Nephron (organoid): ENCODE measurements at regions not wholly inside any gene's neighbourhood (a gene's known extent, or its start where the extent isn't known, plus 50 kb on each side); places are given as distances from the start of the nearest gene placed in this dataset.
"Not testable (repeated sequence)": the region's sequence is repeated elsewhere in the genome, so short reads cannot be mapped to it uniquely, and the experiment has no call there.

Experiments
- H3K27ac Mint-ChIP-seq, 3 experiments: 2 replicates each; pipeline ENCODE4 v1.8.0; 2020; ENCODE audit warnings: mixed read lengths in 3 of 3, mild to moderate bottlenecking in 2 of 3, moderate library complexity in 1 of 3
- H3K27me3 Mint-ChIP-seq: 2 replicates; pipeline ENCODE4 v1.8.0; 2021; ENCODE audit warnings: low read depth, mild to moderate bottlenecking, moderate library complexity, mixed read lengths
- H3K36me3 Mint-ChIP-seq: 2 replicates; pipeline ENCODE4 v1.8.0; 2020; ENCODE audit warnings: low read depth, mixed read lengths
- H3K4me1 Mint-ChIP-seq: 2 replicates; pipeline ENCODE4 v1.8.0; 2020; ENCODE audit warnings: mixed read lengths
- H3K4me3 Mint-ChIP-seq, 3 experiments: 2 replicates each; pipeline ENCODE4 v1.8.0; 2020; ENCODE audit warnings: mild to moderate bottlenecking in 3 of 3, mixed read lengths in 3 of 3, moderate library complexity in 2 of 3
- H3K9me3 Mint-ChIP-seq: 2 replicates; pipeline ENCODE4 v1.8.0; 2020; ENCODE audit warnings: mixed read lengths
- TF ChIP-seq, protein P1 (sequence below), 3 experiments: fragments of 200-600 bp; sonication (generic); IDR thresholded peaks; one replicate each; pipeline ENCODE4 v1.5.0; 2021; ENCODE audit warnings: antibody characterized with exemption in 3 of 3; ENCODE audit not compliant: unreplicated experiment in 3 of 3

- Mint-ChIP-seq H3K27me3 (no peaks in the 10 kb centered on the region), H3K36me3 (peaks cover 31% of the 10 kb centered on the region), H3K4me1 (no peaks in the 10 kb centered on the region), H3K9me3 (peaks cover 73% of the 10 kb centered on the region), H3K4me3 (no peak overlapping the region), H3K27ac (no peak overlapping the region)
- TF ChIP-seq, protein P1, sequence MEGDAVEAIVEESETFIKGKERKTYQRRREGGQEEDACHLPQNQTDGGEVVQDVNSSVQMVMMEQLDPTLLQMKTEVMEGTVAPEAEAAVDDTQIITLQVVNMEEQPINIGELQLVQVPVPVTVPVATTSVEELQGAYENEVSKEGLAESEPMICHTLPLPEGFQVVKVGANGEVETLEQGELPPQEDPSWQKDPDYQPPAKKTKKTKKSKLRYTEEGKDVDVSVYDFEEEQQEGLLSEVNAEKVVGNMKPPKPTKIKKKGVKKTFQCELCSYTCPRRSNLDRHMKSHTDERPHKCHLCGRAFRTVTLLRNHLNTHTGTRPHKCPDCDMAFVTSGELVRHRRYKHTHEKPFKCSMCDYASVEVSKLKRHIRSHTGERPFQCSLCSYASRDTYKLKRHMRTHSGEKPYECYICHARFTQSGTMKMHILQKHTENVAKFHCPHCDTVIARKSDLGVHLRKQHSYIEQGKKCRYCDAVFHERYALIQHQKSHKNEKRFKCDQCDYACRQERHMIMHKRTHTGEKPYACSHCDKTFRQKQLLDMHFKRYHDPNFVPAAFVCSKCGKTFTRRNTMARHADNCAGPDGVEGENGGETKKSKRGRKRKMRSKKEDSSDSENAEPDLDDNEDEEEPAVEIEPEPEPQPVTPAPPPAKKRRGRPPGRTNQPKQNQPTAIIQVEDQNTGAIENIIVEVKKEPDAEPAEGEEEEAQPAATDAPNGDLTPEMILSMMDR (IDR thresholded peaks at IDR 0.05; ENCODE audit: unreplicated experiment in 3 of 3): no peak
These were observed 1529.3 kb upstream of the TPTE start for GRCh38 chr21:8991968-8992621.

DNA sequence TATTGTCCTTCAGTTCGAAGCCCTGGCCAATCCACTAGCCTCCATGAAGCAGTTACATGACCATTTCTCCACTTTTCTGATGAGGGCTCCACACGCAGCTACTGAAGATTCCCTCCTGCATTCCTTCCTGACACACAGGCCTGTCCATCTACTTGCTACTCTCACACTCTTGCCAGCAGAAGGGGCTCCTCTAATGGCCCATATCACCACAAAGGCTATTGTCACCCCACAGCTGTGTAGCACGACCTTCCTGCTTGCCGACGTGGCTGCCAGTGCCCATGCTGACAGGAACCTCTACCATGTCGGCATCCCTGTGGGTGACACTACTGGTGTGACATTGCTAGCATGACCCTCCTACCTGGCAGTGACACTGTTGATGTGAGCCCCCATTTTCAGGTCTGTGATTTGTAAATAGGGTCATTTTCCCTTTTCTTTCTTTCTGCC, 1528.6 kb upstream of the TPTE start:
- peaks cover 31% of the 10 kb centered on the region for H3K36me3 Mint-ChIP-seq
- no peaks in the 10 kb centered on the region for H3K4me1 Mint-ChIP-seq
- TF ChIP-seq, protein P1 (IDR thresholded peaks at IDR 0.05; ENCODE audit: unreplicated experiment in 3 of 3): no peak
- H3K27me3 Mint-ChIP-seq: no peaks in the 10 kb centered on the region
- H3K4me3 Mint-ChIP-seq: no peak overlapping the region
- H3K9me3 Mint-ChIP-seq: peaks cover 78% of the 10 kb centered on the region
- H3K27ac Mint-ChIP-seq: no peak overlapping the region

GRCh38 chr21:8993284-8993942, 1528.0 kb upstream of the TPTE start:
- TF ChIP-seq, protein P1 (IDR thresholded peaks at IDR 0.05; ENCODE audit: unreplicated experiment in 3 of 3): no peak
- peaks cover 82% of the 10 kb centered on the region for H3K9me3 Mint-ChIP-seq
- H3K4me1 Mint-ChIP-seq: no peaks in the 10 kb centered on the region
- H3K4me3 Mint-ChIP-seq: no peak overlapping the region
- H3K27ac Mint-ChIP-seq: no peak overlapping the region
- no peaks in the 10 kb centered on the region for H3K27me3 Mint-ChIP-seq
- peaks cover 31% of the 10 kb centered on the region for H3K36me3 Mint-ChIP-seq

- Mint-ChIP-seq H3K4me3 (no peak overlapping the region), H3K27ac (no peak overlapping the region), H3K36me3 (peaks cover 31% of the 10 kb centered on the region), H3K4me1 (no peaks in the 10 kb centered on the region), H3K9me3 (peaks cover 82% of the 10 kb centered on the region), H3K27me3 (no peaks in the 10 kb centered on the region)
- TF ChIP-seq, protein P1 (IDR thresholded peaks at IDR 0.05; ENCODE audit: unreplicated experiment in 3 of 3): no peak
These were observed 1527.3 kb upstream of the TPTE start for GRCh38 chr21:8993943-8994639.

GRCh38 chr21:8994640-8995511, 1526.5 kb upstream of the TPTE start:
- H3K4me1 Mint-ChIP-seq: no peaks in the 10 kb centered on the region
- no peak overlapping the region for H3K27ac Mint-ChIP-seq
- peaks cover 80% of the 10 kb centered on the region for H3K9me3 Mint-ChIP-seq
- H3K4me3 Mint-ChIP-seq: no peak overlapping the region
- H3K27me3 Mint-ChIP-seq: no peaks in the 10 kb centered on the region
- peaks cover 31% of the 10 kb centered on the region for H3K36me3 Mint-ChIP-seq
- TF ChIP-seq, protein P1 (IDR thresholded peaks at IDR 0.05; ENCODE audit: unreplicated experiment in 3 of 3): no peak

- Mint-ChIP-seq H3K9me3 (peaks cover 76% of the 10 kb centered on the region), H3K36me3 (peaks cover 20% of the 10 kb centered on the region)
- H3K4me3 Mint-ChIP-seq, H3K4me1 Mint-ChIP-seq, H3K27ac Mint-ChIP-seq, H3K27me3 Mint-ChIP-seq: not testable (repeated sequence)
These were observed 1524.9 kb upstream of the TPTE start for GRCh38 chr21:8996487-8996968.
